ENCODE measurements at regions not wholly inside any gene's neighbourhood (a gene's known extent, or its start where the extent isn't known, plus 50 kb on each side); places are given as distances from the start of the nearest gene placed in this dataset.

DNA sequence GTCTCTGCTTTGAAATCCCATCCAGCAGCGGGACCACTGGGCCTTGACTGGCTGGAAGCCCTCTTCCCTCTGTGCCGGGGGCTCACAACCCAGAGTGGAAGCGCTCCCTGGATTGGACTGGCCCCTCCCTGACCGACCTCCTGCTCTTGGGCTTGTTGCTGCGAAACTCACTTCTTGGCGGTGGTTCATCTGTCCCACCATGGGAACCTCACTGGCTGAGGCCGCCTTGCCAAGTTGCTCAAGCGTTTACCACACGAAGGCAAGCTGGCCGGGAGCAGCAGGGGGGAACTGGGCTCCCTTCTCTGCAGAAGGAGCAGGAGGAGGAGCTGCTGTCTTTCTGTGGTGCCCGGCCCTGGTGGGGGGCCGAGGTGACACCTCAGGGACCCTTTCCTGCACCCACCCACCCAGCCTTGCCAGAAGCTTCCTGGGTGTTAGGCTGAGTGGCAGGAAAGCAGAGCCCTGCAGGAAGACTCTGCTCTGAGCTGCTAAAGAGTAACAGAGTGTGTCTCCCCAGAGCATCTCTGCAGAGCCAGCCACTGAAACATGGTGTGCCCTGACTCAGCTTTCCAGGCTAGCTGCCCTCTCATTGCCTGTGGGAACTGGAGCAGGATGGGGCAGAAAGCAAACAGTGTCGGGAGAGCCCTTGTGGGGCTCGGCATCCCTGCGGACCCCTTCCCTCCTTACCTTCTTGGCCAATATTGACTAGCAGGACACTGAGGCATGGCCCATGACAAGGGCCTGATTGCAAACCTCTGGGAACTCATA, 88.5 kb upstream of the ALX4 start:
- TF ChIP-seq, protein P1, sequence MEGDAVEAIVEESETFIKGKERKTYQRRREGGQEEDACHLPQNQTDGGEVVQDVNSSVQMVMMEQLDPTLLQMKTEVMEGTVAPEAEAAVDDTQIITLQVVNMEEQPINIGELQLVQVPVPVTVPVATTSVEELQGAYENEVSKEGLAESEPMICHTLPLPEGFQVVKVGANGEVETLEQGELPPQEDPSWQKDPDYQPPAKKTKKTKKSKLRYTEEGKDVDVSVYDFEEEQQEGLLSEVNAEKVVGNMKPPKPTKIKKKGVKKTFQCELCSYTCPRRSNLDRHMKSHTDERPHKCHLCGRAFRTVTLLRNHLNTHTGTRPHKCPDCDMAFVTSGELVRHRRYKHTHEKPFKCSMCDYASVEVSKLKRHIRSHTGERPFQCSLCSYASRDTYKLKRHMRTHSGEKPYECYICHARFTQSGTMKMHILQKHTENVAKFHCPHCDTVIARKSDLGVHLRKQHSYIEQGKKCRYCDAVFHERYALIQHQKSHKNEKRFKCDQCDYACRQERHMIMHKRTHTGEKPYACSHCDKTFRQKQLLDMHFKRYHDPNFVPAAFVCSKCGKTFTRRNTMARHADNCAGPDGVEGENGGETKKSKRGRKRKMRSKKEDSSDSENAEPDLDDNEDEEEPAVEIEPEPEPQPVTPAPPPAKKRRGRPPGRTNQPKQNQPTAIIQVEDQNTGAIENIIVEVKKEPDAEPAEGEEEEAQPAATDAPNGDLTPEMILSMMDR (IDR thresholded peaks at IDR 0.05), result no peak
- no peak for TF ChIP-seq POLR2A (IDR thresholded peaks at IDR 0.05)

Data from tibial nerve (tissue), 3 donors.